LHCN-M2 (cell line): ENCODE measurements at regions not wholly inside any gene's neighbourhood (a gene's known extent, or its start where the extent isn't known, plus 50 kb on each side); places are given as distances from the start of the nearest gene placed in this dataset.

Experiments used
- DNase-seq: peaks from one replicate; pipeline ENCODE4 v3.0.0-alpha.2; 2012; ENCODE audit warnings: low read depth

- DNase-seq, result no peak
Observed at GRCh38 chr10:3692387-3692999, 92.5 kb downstream of the KLF6 start.

GRCh38 chr10:3691482-3691881 is 93.5 kb downstream of the KLF6 start:
- DNase-seq, result peak; percentile 6

- DNase-seq, result no peak
Observed at GRCh38 chr10:3689871-3690510, 95.0 kb downstream of the KLF6 start.

GRCh38 chr10:3687510-3688081 is 97.4 kb downstream of the KLF6 start:
- no peak for DNase-seq

- no peak for DNase-seq
Observed at GRCh38 chr10:3685384-3685783, 99.6 kb downstream of the KLF6 start.

- no peak for DNase-seq
Observed at GRCh38 chr10:3684891-3685290, 100.1 kb downstream of the KLF6 start.

- DNase-seq, result no peak
Observed at GRCh38 chr10:3683560-3683959, 101.4 kb downstream of the KLF6 start.

- no peak for DNase-seq
Observed at GRCh38 chr10:3682745-3683144, 102.3 kb downstream of the KLF6 start.

GRCh38 chr10:3681642-3682554 is 103.1 kb downstream of the KLF6 start:
- no peak for DNase-seq

- DNase-seq, result no peak
Observed at GRCh38 chr10:3679950-3680629, 104.9 kb downstream of the KLF6 start.

- no peak for DNase-seq
Observed at GRCh38 chr10:3678629-3679227, 106.3 kb downstream of the KLF6 start.

GRCh38 chr10:3676564-3676963 is 108.4 kb downstream of the KLF6 start:
- no peak for DNase-seq

GRCh38 chr10:3672220-3672619 is 112.8 kb downstream of the KLF6 start:
- DNase-seq, result no peak

- no peak for DNase-seq
Observed at GRCh38 chr10:3671386-3671955, 113.5 kb downstream of the KLF6 start.

- no peak for DNase-seq
Observed at GRCh38 chr10:3668966-3669330, 116.1 kb downstream of the KLF6 start.

GRCh38 chr10:3668276-3668965 is 116.6 kb downstream of the KLF6 start:
- no peak for DNase-seq

GRCh38 chr10:3666525-3667302 is 118.3 kb downstream of the KLF6 start:
- no peak for DNase-seq

GRCh38 chr10:3665316-3665908 is 119.6 kb downstream of the KLF6 start:
- no peak for DNase-seq

- no peak for DNase-seq
Observed at GRCh38 chr10:3662775-3663174, 122.2 kb downstream of the KLF6 start.
